Esophagus squamous epithelium (tissue), 4 donors: ENCODE measurements at regions not wholly inside any gene's neighbourhood (a gene's known extent, or its start where the extent isn't known, plus 50 kb on each side); places are given as distances from the start of the nearest gene placed in this dataset.

Source experiments
- CTCF ChIP-seq, 6 experiments: fragments of 450-650 bp in 4 of 6; fragments of 200-600 bp in 2 of 6; sonication (generic) in 2 of 6; IDR thresholded peaks; one replicate each; pipeline ENCODE4 v1.5.1; 2016 to 2019; ENCODE audit warnings: antibody characterized with exemption in 6 of 6, mild to moderate bottlenecking in 4 of 6, moderate library complexity in 4 of 6
- POLR2A ChIP-seq, 4 donors: fragments of 450-650 bp; IDR thresholded peaks; one replicate each; pipeline ENCODE4 v1.6.1; 2017; ENCODE audit warnings: antibody characterized with exemption in 4 of 4, mild to moderate bottlenecking in 4 of 4, moderate library complexity in 3 of 4

GRCh38 chr5:62134811-62135210, 171.2 kb upstream of the KIF2A start:
- TF ChIP-seq CTCF (IDR thresholded peaks at IDR 0.05) (no peak), POLR2A (IDR thresholded peaks at IDR 0.05) (no peak)
